DND-41 (cell line): ENCODE measurements at regions not wholly inside any gene's neighbourhood (a gene's known extent, or its start where the extent isn't known, plus 50 kb on each side); places are given as distances from the start of the nearest gene placed in this dataset.

Experiments
- ATAC-seq: fragments of 200-7000 bp; cut with Tn5 transposase; 3 replicates; pipeline ENCODE4 v1.9.1; 2021; ENCODE audit warnings: low read depth; ENCODE audit not compliant: insufficient read depth
- DNase-seq: peaks from one replicate; pipeline ENCODE4 v3.0.0-alpha.2; 2020
- H2AFZ ChIP-seq: 2 replicates; pipeline ENCODE4 v1.6.0; 2012; ENCODE audit warnings: low read depth, low read length
- H3K27ac ChIP-seq: 2 replicates; pipeline ENCODE4 v1.5.1; 2012; ENCODE audit warnings: low read length, inconsistent platforms
- H3K27me3 ChIP-seq: fragments of 200-600 bp; sonication (generic); 2 replicates; pipeline ENCODE4 v1.6.0; 2012; ENCODE audit warnings: low read length, mild to moderate bottlenecking, inconsistent platforms; ENCODE audit not compliant: insufficient read depth, poor library complexity
- H3K36me3 ChIP-seq: 2 replicates; pipeline ENCODE4 v1.5.1; 2012; ENCODE audit warnings: low read length, inconsistent platforms; ENCODE audit not compliant: insufficient read depth
- H3K4me1 ChIP-seq: 2 replicates; pipeline ENCODE4 v1.5.1; 2012; ENCODE audit warnings: mild to moderate bottlenecking, low read length; ENCODE audit not compliant: insufficient read depth
- H3K4me2 ChIP-seq: 2 replicates; pipeline ENCODE4 v1.6.0; 2012; ENCODE audit warnings: mild to moderate bottlenecking, moderate library complexity, low read length, inconsistent platforms; ENCODE audit not compliant: insufficient read depth
- H3K4me3 ChIP-seq, 2 experiments: fragments of 200-600 bp in 1 of 2; shearing (Covaris generic) in 1 of 2; 2 replicates each; pipeline ENCODE4 v1.5.1; 2012 to 2016; ENCODE audit warnings: inconsistent platforms in 2 of 2, low read length in 2 of 2, mild to moderate bottlenecking in 2 of 2, low read depth in 1 of 2, moderate library complexity in 1 of 2
- H3K79me2 ChIP-seq: 2 replicates; pipeline ENCODE4 v1.6.0; 2012; ENCODE audit warnings: low read length, inconsistent platforms; ENCODE audit not compliant: insufficient read depth
- H3K9ac ChIP-seq: 2 replicates; pipeline ENCODE4 v1.6.0; 2012; ENCODE audit warnings: low read depth, mild to moderate bottlenecking, inconsistent platforms, low read length, moderate library complexity
- H3K9me3 ChIP-seq: 2 replicates; pipeline ENCODE4 v1.5.1; 2012; ENCODE audit warnings: low read length, moderate library complexity, mild to moderate bottlenecking, inconsistent platforms; ENCODE audit not compliant: insufficient read depth, severe bottlenecking
- H4K20me1 ChIP-seq: 2 replicates; pipeline ENCODE4 v1.6.0; 2012; ENCODE audit warnings: low read length; ENCODE audit not compliant: insufficient read depth
- CTCF ChIP-seq: IDR thresholded peaks from 2 replicates; pipeline ENCODE4 v1.5.1; 2012; ENCODE audit warnings: borderline replicate concordance, low read length, moderate library complexity, mild to moderate bottlenecking; ENCODE audit not compliant: poor library complexity, severe bottlenecking; ENCODE audit errors: extremely low read depth
- EZH2 ChIP-seq: IDR thresholded peaks from 3 replicates; pipeline ENCODE4 v1.6.1; 2012; ENCODE audit warnings: borderline replicate concordance, low read depth, mild to moderate bottlenecking, moderate library complexity, low read length, inconsistent platforms; ENCODE audit not compliant: severe bottlenecking

- Histone ChIP-seq H4K20me1 (no peaks in the 10 kb centered on the region), H3K9ac (no peak overlapping the region), H2AFZ (no peak overlapping the region), H3K9me3 (no peaks in the 10 kb centered on the region), H3K4me3 (no peak overlapping the region), H3K79me2 (no peaks in the 10 kb centered on the region), H3K4me1 (no peaks in the 10 kb centered on the region), H3K36me3 (no peaks in the 10 kb centered on the region), H3K27ac (no peak overlapping the region), H3K4me2 (no peak overlapping the region), H3K27me3 (no peaks in the 10 kb centered on the region)
- ATAC-seq (no peak), DNase-seq (no peak)
- TF ChIP-seq CTCF = no peak
- TF ChIP-seq EZH2 = no peak
These were observed 304.3 kb downstream of the HRH4 start for GRCh38 chr18:24764766-24765165.

DNA sequence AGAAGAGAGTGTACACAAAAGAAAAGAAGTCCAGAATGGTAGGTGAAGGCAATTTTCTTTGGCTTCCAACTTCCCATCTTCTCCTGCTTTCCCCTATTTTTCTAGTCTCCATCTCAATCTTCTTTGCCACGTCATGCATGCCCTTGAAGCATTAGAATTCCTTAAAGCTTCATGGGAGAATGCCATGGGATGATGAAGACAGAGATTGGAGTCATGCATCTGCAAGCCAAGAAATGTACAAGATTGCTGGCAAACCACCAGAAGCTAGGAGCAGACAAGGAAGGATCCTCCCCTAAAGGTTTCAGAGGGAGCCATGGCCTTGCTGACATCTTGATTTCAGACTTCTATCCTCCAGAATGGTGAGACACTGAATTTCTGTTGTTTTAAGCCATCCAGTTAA, 305.9 kb downstream of the HRH4 start:
- Histone ChIP-seq H4K20me1 (no peaks in the 10 kb centered on the region), H2AFZ (no peak overlapping the region), H3K4me2 (no peak overlapping the region), H3K4me1 (no peaks in the 10 kb centered on the region), H3K36me3 (no peaks in the 10 kb centered on the region), H3K27me3 (no peaks in the 10 kb centered on the region), H3K9ac (no peak overlapping the region), H3K9me3 (no peaks in the 10 kb centered on the region), H3K4me3 (no peak overlapping the region), H3K27ac (no peak overlapping the region), H3K79me2 (no peaks in the 10 kb centered on the region)
- DNase-seq (no peak), ATAC-seq (no peak)
- TF ChIP-seq EZH2 (no peak), CTCF (no peak)

GRCh38 chr18:24770311-24771024, 310.0 kb downstream of the HRH4 start:
- TF ChIP-seq EZH2 (no peak), CTCF (no peak)
- Histone ChIP-seq H3K36me3 (no peaks in the 10 kb centered on the region), H3K9ac (no peak overlapping the region), H3K4me3 (no peak overlapping the region), H2AFZ (no peak overlapping the region), H3K9me3 (no peaks in the 10 kb centered on the region), H3K4me2 (no peak overlapping the region), H3K27me3 (no peaks in the 10 kb centered on the region), H3K79me2 (no peaks in the 10 kb centered on the region), H4K20me1 (no peaks in the 10 kb centered on the region), H3K27ac (no peak overlapping the region), H3K4me1 (no peaks in the 10 kb centered on the region)
- ATAC-seq (no peak), DNase-seq (no peak)

GRCh38 chr18:24771300-24771699, 310.9 kb downstream of the HRH4 start:
- no peaks in the 10 kb centered on the region for H3K9me3 ChIP-seq
- ATAC-seq = no peak
- H3K9ac ChIP-seq = no peak overlapping the region
- no peak overlapping the region for H2AFZ ChIP-seq
- no peaks in the 10 kb centered on the region for H4K20me1 ChIP-seq
- no peak overlapping the region for H3K4me3 ChIP-seq
- no peaks in the 10 kb centered on the region for H3K79me2 ChIP-seq
- TF ChIP-seq EZH2 (no peak), CTCF (no peak)
- H3K27ac ChIP-seq = no peak overlapping the region
- no peaks in the 10 kb centered on the region for H3K36me3 ChIP-seq
- no peaks in the 10 kb centered on the region for H3K27me3 ChIP-seq
- no peaks in the 10 kb centered on the region for H3K4me1 ChIP-seq
- H3K4me2 ChIP-seq = no peak overlapping the region
- no peak for DNase-seq
